ENCODE measurements at regions not wholly inside any gene's neighbourhood (a gene's known extent, or its start where the extent isn't known, plus 50 kb on each side); places are given as distances from the start of the nearest gene placed in this dataset.

DNA sequence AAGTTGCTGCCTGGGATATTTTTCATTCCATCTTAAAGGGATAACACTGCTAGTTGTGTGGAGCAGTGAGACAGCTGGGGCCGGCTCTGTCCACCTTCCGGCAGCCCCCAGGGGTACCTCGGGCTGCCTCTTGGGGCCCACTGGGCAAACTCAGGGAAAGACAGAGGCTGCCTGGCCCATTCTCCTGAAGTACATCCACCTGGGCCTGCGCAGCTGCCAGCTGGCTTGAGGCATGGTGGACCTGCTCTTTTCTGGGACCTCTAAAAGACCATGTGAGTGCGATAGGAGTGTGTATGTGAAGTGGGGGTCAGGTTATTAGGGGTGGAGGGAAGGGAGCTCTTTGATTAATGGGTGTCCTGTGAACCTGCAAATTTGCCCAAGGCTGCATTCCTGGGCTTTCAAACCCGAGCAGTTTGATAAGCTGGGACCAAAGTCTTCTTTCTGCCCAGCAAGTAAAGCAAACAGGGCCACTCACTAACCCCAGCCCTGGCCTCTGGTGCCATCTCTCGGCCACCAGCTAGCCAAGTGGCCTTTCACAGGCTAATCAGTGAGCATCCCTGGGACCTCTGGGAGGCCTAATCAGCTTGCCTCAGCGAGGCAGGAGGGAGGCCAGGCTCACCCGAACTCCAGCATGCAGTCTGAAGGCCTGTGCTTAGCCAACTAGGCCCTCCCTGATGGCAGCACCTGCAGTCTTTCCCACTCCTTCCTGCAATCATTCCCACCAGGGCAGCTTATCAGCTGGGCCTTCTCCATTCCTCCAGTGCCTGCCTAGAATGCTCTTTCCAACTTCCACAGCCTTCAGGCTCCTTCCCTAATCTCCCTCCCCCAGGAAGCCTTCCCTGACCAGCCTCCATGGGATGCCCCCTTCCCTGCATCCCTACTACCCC is 954.7 kb upstream of the ZNF722 start:
- TF ChIP-seq, protein P1, sequence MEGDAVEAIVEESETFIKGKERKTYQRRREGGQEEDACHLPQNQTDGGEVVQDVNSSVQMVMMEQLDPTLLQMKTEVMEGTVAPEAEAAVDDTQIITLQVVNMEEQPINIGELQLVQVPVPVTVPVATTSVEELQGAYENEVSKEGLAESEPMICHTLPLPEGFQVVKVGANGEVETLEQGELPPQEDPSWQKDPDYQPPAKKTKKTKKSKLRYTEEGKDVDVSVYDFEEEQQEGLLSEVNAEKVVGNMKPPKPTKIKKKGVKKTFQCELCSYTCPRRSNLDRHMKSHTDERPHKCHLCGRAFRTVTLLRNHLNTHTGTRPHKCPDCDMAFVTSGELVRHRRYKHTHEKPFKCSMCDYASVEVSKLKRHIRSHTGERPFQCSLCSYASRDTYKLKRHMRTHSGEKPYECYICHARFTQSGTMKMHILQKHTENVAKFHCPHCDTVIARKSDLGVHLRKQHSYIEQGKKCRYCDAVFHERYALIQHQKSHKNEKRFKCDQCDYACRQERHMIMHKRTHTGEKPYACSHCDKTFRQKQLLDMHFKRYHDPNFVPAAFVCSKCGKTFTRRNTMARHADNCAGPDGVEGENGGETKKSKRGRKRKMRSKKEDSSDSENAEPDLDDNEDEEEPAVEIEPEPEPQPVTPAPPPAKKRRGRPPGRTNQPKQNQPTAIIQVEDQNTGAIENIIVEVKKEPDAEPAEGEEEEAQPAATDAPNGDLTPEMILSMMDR (IDR thresholded peaks at IDR 0.05), result peak in 1 of 4 donors; percentile 12
- TF ChIP-seq POLR2A (IDR thresholded peaks at IDR 0.05), result no peak
